HG03442 (cell line): ENCODE measurements at regions not wholly inside any gene's neighbourhood (a gene's known extent, or its start where the extent isn't known, plus 50 kb on each side); places are given as distances from the start of the nearest gene placed in this dataset.

Experiments used
- ATAC-seq: cut with Tn5 transposase; IDR thresholded peaks from one replicate; pipeline ENCODE4 v1.9.1; 2021; ENCODE audit warnings: mild to moderate bottlenecking, moderate library complexity; ENCODE audit not compliant: unreplicated experiment

- ATAC-seq: peak; percentile 90
Measured at GRCh38 chr11:116073854-116074837, 569.9 kb upstream of the CADM1 start.

GRCh38 chr11:116072601-116073410 lies 568.6 kb upstream of the CADM1 start:
- ATAC-seq: no peak

- ATAC-seq: no peak
Measured at GRCh38 chr11:116072133-116072532, 567.9 kb upstream of the CADM1 start.

GRCh38 chr11:116071241-116071640 lies 567.0 kb upstream of the CADM1 start:
- ATAC-seq: no peak

GRCh38 chr11:116070520-116070919 lies 566.3 kb upstream of the CADM1 start:
- no peak for ATAC-seq

GRCh38 chr11:116066777-116067176 lies 562.6 kb upstream of the CADM1 start:
- no peak for ATAC-seq

- no peak for ATAC-seq
Measured at GRCh38 chr11:116065986-116066385, 561.8 kb upstream of the CADM1 start.

GRCh38 chr11:116065191-116065895 lies 561.1 kb upstream of the CADM1 start:
- ATAC-seq: no peak

- no peak for ATAC-seq
Measured at GRCh38 chr11:116062490-116063171, 558.4 kb upstream of the CADM1 start.

- no peak for ATAC-seq
Measured at GRCh38 chr11:116062129-116062489, 557.9 kb upstream of the CADM1 start.

GRCh38 chr11:116061322-116061721 lies 557.1 kb upstream of the CADM1 start:
- ATAC-seq: no peak

- ATAC-seq: no peak
Measured at GRCh38 chr11:116059919-116060318, 555.7 kb upstream of the CADM1 start.

- ATAC-seq: no peak
Measured at GRCh38 chr11:116057000-116057399, 552.8 kb upstream of the CADM1 start.

- no peak for ATAC-seq
Measured at GRCh38 chr11:116055064-116055463, 550.8 kb upstream of the CADM1 start.

GRCh38 chr11:116053548-116053919 lies 549.3 kb upstream of the CADM1 start:
- no peak for ATAC-seq

GRCh38 chr11:116052603-116053547 lies 548.7 kb upstream of the CADM1 start:
- ATAC-seq: no peak

- no peak for ATAC-seq
Measured at GRCh38 chr11:116051494-116051893, 547.3 kb upstream of the CADM1 start.

GRCh38 chr11:116049383-116049782 lies 545.2 kb upstream of the CADM1 start:
- no peak for ATAC-seq

GRCh38 chr11:116046127-116046526 lies 541.9 kb upstream of the CADM1 start:
- ATAC-seq: no peak

GRCh38 chr11:116044941-116045340 lies 540.7 kb upstream of the CADM1 start:
- no peak for ATAC-seq
